H1 (cell line): ENCODE measurements at regions not wholly inside any gene's neighbourhood (a gene's known extent, or its start where the extent isn't known, plus 50 kb on each side); places are given as distances from the start of the nearest gene placed in this dataset.

ENCODE experiments used
- CTCF ChIA-PET: fragments of 300-600 bp; sonication (Branson Sonifier 250); formaldehyde crosslinking; loops from one replicate; lab custom pipeline; 2021; ENCODE audit not compliant: partially characterized antibody; lab: Charles Lee
- POLR2A ChIA-PET: fragments of 300-600 bp; sonication (Branson Sonifier 250); formaldehyde crosslinking; loops from one replicate; lab custom pipeline; 2021; ENCODE audit warnings: inconsistent platforms; ENCODE audit not compliant: partially characterized antibody; lab: Charles Lee
- DNase-seq, 2 experiments: peaks; one replicate each; pipeline versions ENCODE4 v3.0.0 to v3.0.0-alpha.2; 2010 to 2022; ENCODE audit warnings: low spot score in 2 of 2, low read depth in 1 of 2, mixed read lengths in 1 of 2
- FAIRE-seq: peaks from 2 replicates; lab custom pipeline; 2011; peaks lifted over from hg19 to GRCh38; lab: Jason Lieb, UNC
- H2AFZ ChIP-seq: 2 replicates; pipeline ENCODE4 v1.8.1; 2012; ENCODE audit warnings: low read length, inconsistent platforms
- H2AK5ac ChIP-seq: 2 replicates; pipeline ENCODE4 v1.6.1; 2013; ENCODE audit warnings: low read depth, low read length
- H2BK120ac ChIP-seq: replicated peaks from 2 replicates; pipeline ENCODE3; 2013; ENCODE audit warnings: low read depth, low read length, inconsistent platforms
- H2BK12ac ChIP-seq: 2 replicates; pipeline ENCODE4 v1.6.1; 2013; ENCODE audit warnings: low read depth, low read length
- H2BK15ac ChIP-seq: 2 replicates; pipeline ENCODE4 v1.6.1; 2013; ENCODE audit warnings: low read length
- H2BK20ac ChIP-seq: 2 replicates; pipeline ENCODE4 v1.6.1; 2013; ENCODE audit warnings: low read length
- H2BK5ac ChIP-seq: 2 replicates; pipeline ENCODE4 v1.6.1; 2013; ENCODE audit warnings: low read depth, low read length
- H3K14ac ChIP-seq: 2 replicates; pipeline ENCODE4 v1.6.1; 2013; ENCODE audit warnings: inconsistent platforms; ENCODE audit not compliant: insufficient read length
- H3K18ac ChIP-seq: 2 replicates; pipeline ENCODE4 v1.6.1; 2013; ENCODE audit warnings: low read length; ENCODE audit errors: extremely low read depth
- H3K23ac ChIP-seq: 2 replicates; pipeline ENCODE4 v1.6.1; 2013; ENCODE audit warnings: inconsistent platforms; ENCODE audit not compliant: insufficient read length
- H3K23me2 ChIP-seq: 2 replicates; pipeline ENCODE4 v1.6.1; 2013; ENCODE audit warnings: low read depth, low read length
- H3K27ac ChIP-seq: 2 replicates; pipeline ENCODE4 v1.6.1; 2011; ENCODE audit warnings: low read depth, low read length, inconsistent platforms
- H3K27me3 ChIP-seq, 4 experiments: replicated peaks in 1 of 4; 1 replicate in 1 of 4; 2 replicates in 3 of 4; pipeline versions ENCODE4 v1.6.1 to v1.8.1; 2011 to 2013; ENCODE audit warnings: low read length in 3 of 4, mild to moderate bottlenecking in 3 of 4, inconsistent platforms in 2 of 4, mixed read lengths in 2 of 4, moderate library complexity in 1 of 4; ENCODE audit not compliant: control insufficient read depth in 3 of 4, insufficient read depth in 3 of 4; ENCODE audit errors: extremely low read depth in 1 of 4
- H3K36me3 ChIP-seq, 4 experiments: 2 replicates each; pipeline versions ENCODE4 v1.6.1 to v1.8.1; 2011 to 2013; ENCODE audit warnings: mild to moderate bottlenecking in 4 of 4, low read length in 3 of 4, moderate library complexity in 2 of 4, control low read depth in 1 of 4, inconsistent platforms in 1 of 4; ENCODE audit not compliant: insufficient read depth in 4 of 4, control insufficient read depth in 2 of 4
- H3K4ac ChIP-seq: replicated peaks from 2 replicates; pipeline ENCODE3; 2013; ENCODE audit warnings: low read length, low read depth, mixed read lengths, inconsistent platforms; ENCODE audit not compliant: insufficient read length
- H3K4me1 ChIP-seq, 4 experiments: replicated peaks in 1 of 4; 1 replicate in 1 of 4; 2 replicates in 3 of 4; pipeline versions ENCODE4 v1.6.1 to v1.8.1; 2011 to 2013; ENCODE audit warnings: low read length in 3 of 4, inconsistent platforms in 2 of 4, mixed read lengths in 1 of 4; ENCODE audit not compliant: insufficient read depth in 4 of 4, control insufficient read depth in 3 of 4
- H3K4me2 ChIP-seq, 2 experiments: 2 replicates each; pipeline versions ENCODE4 v1.6.1 to v1.8.1; 2011 to 2013; ENCODE audit warnings: low read depth in 2 of 2, low read length in 2 of 2, control low read depth in 1 of 2, inconsistent platforms in 1 of 2, mild to moderate bottlenecking in 1 of 2; ENCODE audit not compliant: insufficient read depth in 1 of 2
- H3K4me3 ChIP-seq, 4 experiments: fragments of 200-600, 300-600 bp in 1 of 4; sonication (generic), shearing (Covaris generic), sonication (Bioruptor Twin) in 1 of 4; 2 replicates each; pipeline versions ENCODE4 v1.5.1 to v1.8.1; 2011 to 2016; ENCODE audit warnings: low read length in 4 of 4, low read depth in 3 of 4, control low read depth in 2 of 4, inconsistent platforms in 2 of 4, mild to moderate bottlenecking in 2 of 4, mixed read lengths in 1 of 4, moderate library complexity in 1 of 4; ENCODE audit not compliant: insufficient read depth in 2 of 4; ENCODE audit errors: extremely low read depth in 1 of 4
- H3K56ac ChIP-seq: replicated peaks from 2 replicates; pipeline ENCODE3; 2013; ENCODE audit warnings: low read depth, mild to moderate bottlenecking, mixed read lengths, low read length, inconsistent platforms; ENCODE audit not compliant: insufficient read length
- H3K79me1 ChIP-seq: 2 replicates; pipeline ENCODE4 v1.6.1; 2013; ENCODE audit warnings: low read depth, low read length, control low read depth
- H3K79me2 ChIP-seq, 2 experiments: 2 replicates each; pipeline versions ENCODE4 v1.6.1 to v1.8.1; 2012 to 2013; ENCODE audit warnings: low read length in 2 of 2, mild to moderate bottlenecking in 2 of 2, inconsistent platforms in 1 of 2; ENCODE audit not compliant: insufficient read depth in 2 of 2, control insufficient read depth in 1 of 2
- H3K9ac ChIP-seq, 4 experiments: replicated peaks in 1 of 4; 1 replicate in 1 of 4; 2 replicates in 3 of 4; pipeline versions ENCODE4 v1.6.1 to v1.8.1; 2011 to 2013; ENCODE audit warnings: low read depth in 3 of 4, low read length in 3 of 4, control low read depth in 2 of 4, mild to moderate bottlenecking in 2 of 4, moderate library complexity in 2 of 4, inconsistent platforms in 1 of 4; ENCODE audit errors: extremely low read depth in 1 of 4
- H3K9me3 ChIP-seq, 2 experiments: 2 replicates each; pipeline versions ENCODE4 v1.6.1 to v1.8.1; 2012 to 2013; ENCODE audit warnings: mild to moderate bottlenecking in 2 of 2, moderate library complexity in 2 of 2, control low read depth in 1 of 2, inconsistent platforms in 1 of 2, low read depth in 1 of 2, low read length in 1 of 2, mixed read lengths in 1 of 2; ENCODE audit not compliant: insufficient read depth in 2 of 2
- H4K20me1 ChIP-seq, 2 experiments: replicated peaks in 1 of 2; 2 replicates each; pipeline versions ENCODE3 to v1.8.1; 2011 to 2013; ENCODE audit warnings: inconsistent platforms in 2 of 2, low read length in 2 of 2, mild to moderate bottlenecking in 1 of 2; ENCODE audit not compliant: insufficient read depth in 2 of 2, control insufficient read depth in 1 of 2
- H4K5ac ChIP-seq: 2 replicates; pipeline ENCODE4 v1.6.1; 2013; ENCODE audit warnings: low read length, low read depth, mixed read lengths, inconsistent platforms; ENCODE audit not compliant: insufficient read length
- H4K8ac ChIP-seq: 2 replicates; pipeline ENCODE4 v1.8.0; 2013; ENCODE audit warnings: mild to moderate bottlenecking, moderate library complexity, low read length, inconsistent platforms; ENCODE audit not compliant: insufficient read depth; ENCODE audit errors: extremely low read depth
- H4K91ac ChIP-seq: replicated peaks from 2 replicates; pipeline ENCODE3; 2013; ENCODE audit warnings: low read length, mixed read lengths, inconsistent platforms; ENCODE audit not compliant: insufficient read length
- E2F6 ChIP-seq: IDR thresholded peaks from 2 replicates; pipeline ENCODE4 v1.6.1; 2012; ENCODE audit warnings: inconsistent platforms
- GTF2F1 ChIP-seq: IDR thresholded peaks from 2 replicates; pipeline ENCODE4 v1.6.1; 2012; ENCODE audit warnings: low read depth, low read length, improper control_type of control experiment, borderline replicate concordance
- NANOG ChIP-seq: IDR thresholded peaks from 2 replicates; pipeline ENCODE4 v1.6.1; 2011; ENCODE audit warnings: low read length, low read depth, mild to moderate bottlenecking, inconsistent platforms; ENCODE audit not compliant: insufficient read depth, poor library complexity, severe bottlenecking
- SAP30 ChIP-seq: fragments of 300-600 bp; sonication (generic); IDR thresholded peaks from 2 replicates; pipeline ENCODE4 v1.7.1; 2012; ENCODE audit warnings: low read length, moderate library complexity, mild to moderate bottlenecking, inconsistent platforms; ENCODE audit not compliant: insufficient read depth, insufficient replicate concordance
- SP1 ChIP-seq: IDR thresholded peaks from 2 replicates; pipeline ENCODE4 v1.6.1; 2011; ENCODE audit warnings: low read depth, low read length
- WGBS, 2 experiments: shearing (Covaris generic) in 1 of 2; methylation state at CpG; one replicate each; pipeline versions ENCODE4 v1.1.6 to v1.1.7; 2013 to 2015; ENCODE audit warnings: low lambda C conversion rate in 2 of 2, mixed read lengths in 2 of 2, inconsistent platforms in 1 of 2, low coverage in 1 of 2, missing lambda C conversion rate in 1 of 2; ENCODE audit not compliant: insufficient replicate concordance in 2 of 2, insufficient coverage in 1 of 2, insufficient read length in 1 of 2; ENCODE audit errors: extremely low coverage in 1 of 2, missing lambda C conversion rate in 1 of 2; 5-methylcytosine and 5-hydroxymethylcytosine counted together
- TF ChIP-seq, protein P1 (sequence below), 3 experiments: IDR thresholded peaks; 1 replicate in 2 of 3; 2 replicates in 1 of 3; pipeline versions ENCODE4 v1.5.1 to v1.6.1; 2011; ENCODE audit warnings: low read length in 3 of 3, mild to moderate bottlenecking in 3 of 3, inconsistent platforms in 2 of 3, low read depth in 1 of 3, moderate library complexity in 1 of 3; ENCODE audit not compliant: insufficient read depth in 1 of 3; ENCODE audit errors: control extremely low read depth in 1 of 3

DNA sequence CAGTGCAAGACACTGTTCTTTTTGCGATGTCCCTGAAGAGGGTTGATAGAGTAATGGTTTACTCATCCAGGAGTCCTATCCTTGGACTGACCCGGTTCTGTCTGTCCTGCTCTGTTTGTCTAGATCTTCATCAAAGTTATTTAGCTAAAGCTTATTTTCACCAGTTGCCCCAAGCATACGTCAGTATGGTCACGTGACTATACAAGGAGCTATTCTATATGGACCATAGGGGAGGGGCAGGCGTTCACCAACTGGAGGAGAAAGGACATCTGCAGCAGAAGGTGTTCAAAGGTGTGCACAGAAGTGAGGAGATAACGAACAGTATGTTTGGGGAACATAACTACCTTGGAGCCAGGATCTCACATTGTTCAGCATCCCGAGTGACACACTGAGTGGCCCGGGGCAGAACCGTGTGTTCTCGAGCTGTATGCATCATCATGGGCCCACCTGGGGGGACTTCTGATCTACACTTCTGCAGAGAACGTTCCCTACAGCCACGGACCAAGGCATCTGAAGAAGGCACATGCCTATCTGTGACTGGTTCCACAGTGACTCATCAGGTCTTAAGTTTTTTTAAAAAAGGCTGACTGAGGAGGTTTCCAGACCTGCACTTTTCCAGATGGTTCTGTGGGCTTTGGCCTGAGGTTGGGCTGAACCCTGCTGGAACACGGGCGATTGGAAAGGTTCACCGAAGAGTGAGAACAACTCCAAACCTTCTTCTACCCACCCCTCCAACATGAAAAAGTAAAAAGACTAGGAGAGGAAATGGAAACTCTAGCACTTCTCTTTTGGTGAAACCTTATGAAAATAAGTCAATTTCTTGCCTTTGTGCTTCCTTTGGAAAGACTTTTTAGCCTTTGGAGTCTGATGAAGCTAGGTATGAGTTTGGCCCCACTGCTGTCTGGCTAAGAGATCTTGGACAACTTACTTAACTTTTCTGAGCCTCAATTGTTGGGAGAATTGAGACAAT lies 68.6 kb upstream of the YWHAQ start:
- CTCF ChIA-PET, result interaction anchor here (1.0 to 1.5 kb wide), 3 partner anchors 51 to 70 kb away, joined by 3 read pairs; no protein-coding TSS in a partner anchor
- DNase-seq (no peak), FAIRE-seq (no peak)

More for the DNA sequence above, 68.6 kb upstream of the YWHAQ start:
- Histone ChIP-seq H3K79me1 (no peaks in the 10 kb centered on the region), H2AFZ (no peak overlapping the region), H3K18ac (no peak overlapping the region), H3K23ac (no peak overlapping the region), H3K79me2 (no peaks in the 10 kb centered on the region), H3K4me2 (no peak overlapping the region), H3K9me3 (no peaks in the 10 kb centered on the region), H2BK12ac (no peak overlapping the region), H3K4me1 (peaks cover 0 to 6% (median 0%) of the 10 kb centered on the region in 4 experiments; a peak in 2 of 7 replicates), H3K27me3 (no peaks in the 10 kb centered on the region), H2BK5ac (no peak overlapping the region), H3K36me3 (no peaks in the 10 kb centered on the region), H2BK120ac (no peak overlapping the region), H3K4ac (no peak overlapping the region), H4K20me1 (peaks cover 0 to 2% of the 10 kb centered on the region in 2 experiments), H4K91ac (no peak overlapping the region), H3K14ac (no peak overlapping the region), H2AK5ac (no peak overlapping the region), H2BK20ac (no peak overlapping the region), H3K23me2 (no peaks in the 10 kb centered on the region)
- POLR2A ChIA-PET, result no interaction called here
- WGBS, 2 experiments, result 86% methylated on average over 15 of the region's 15 CpGs; no CpG with 5 or more reads in 1 of the 2 experiments
- TF ChIP-seq GTF2F1, result no peak
- no peak for TF ChIP-seq SAP30
- TF ChIP-seq, protein P1, sequence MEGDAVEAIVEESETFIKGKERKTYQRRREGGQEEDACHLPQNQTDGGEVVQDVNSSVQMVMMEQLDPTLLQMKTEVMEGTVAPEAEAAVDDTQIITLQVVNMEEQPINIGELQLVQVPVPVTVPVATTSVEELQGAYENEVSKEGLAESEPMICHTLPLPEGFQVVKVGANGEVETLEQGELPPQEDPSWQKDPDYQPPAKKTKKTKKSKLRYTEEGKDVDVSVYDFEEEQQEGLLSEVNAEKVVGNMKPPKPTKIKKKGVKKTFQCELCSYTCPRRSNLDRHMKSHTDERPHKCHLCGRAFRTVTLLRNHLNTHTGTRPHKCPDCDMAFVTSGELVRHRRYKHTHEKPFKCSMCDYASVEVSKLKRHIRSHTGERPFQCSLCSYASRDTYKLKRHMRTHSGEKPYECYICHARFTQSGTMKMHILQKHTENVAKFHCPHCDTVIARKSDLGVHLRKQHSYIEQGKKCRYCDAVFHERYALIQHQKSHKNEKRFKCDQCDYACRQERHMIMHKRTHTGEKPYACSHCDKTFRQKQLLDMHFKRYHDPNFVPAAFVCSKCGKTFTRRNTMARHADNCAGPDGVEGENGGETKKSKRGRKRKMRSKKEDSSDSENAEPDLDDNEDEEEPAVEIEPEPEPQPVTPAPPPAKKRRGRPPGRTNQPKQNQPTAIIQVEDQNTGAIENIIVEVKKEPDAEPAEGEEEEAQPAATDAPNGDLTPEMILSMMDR (IDR thresholded peaks at IDR 0.05; ENCODE audit: control extremely low read depth in 1 of 3, insufficient read depth in 1 of 3, low read depth in 1 of 3, low read length in 3 of 3), result no peak
- no peak for TF ChIP-seq E2F6
- no peak for TF ChIP-seq NANOG
- no peak for TF ChIP-seq SP1
- TF ChIP-seq, all 59 proteins: peak for 0
- Histone ChIP-seq H3K56ac (no peak overlapping the region), H4K5ac (no peak overlapping the region), H2BK15ac (no peak overlapping the region), H3K9ac (no peak overlapping the region), H3K27ac (no peak overlapping the region), H3K4me3 (no peak overlapping the region), H4K8ac (no peak overlapping the region)
